ENCODE measurements at regions not wholly inside any gene's neighbourhood (a gene's known extent, or its start where the extent isn't known, plus 50 kb on each side); places are given as distances from the start of the nearest gene placed in this dataset.
"Not testable (repeated sequence)": the region's sequence is repeated elsewhere in the genome, so short reads cannot be mapped to it uniquely, and the experiment has no call there.

DNA sequence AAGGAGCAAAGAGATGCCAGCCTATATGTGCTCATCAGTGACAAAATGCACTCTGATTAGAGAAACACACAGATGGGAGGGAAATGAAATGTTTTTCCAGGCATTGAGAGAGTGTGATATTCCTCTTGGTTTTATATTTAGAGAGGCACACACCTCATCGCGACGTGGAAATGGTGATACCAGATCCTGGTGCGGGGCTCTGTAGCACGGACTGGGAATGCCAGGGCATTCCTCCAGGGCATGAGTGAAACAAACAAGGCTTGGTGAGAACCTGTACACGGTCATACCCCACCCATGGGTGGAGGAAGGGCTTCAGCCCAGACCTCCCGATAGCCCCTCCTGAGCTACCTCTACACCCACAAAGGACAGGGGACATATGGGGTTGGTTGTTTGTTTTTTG is 280.2 kb downstream of the C16orf95 start:
- no peak overlapping the region for H3K27ac ChIP-seq
- intact Hi-C loops (cut with DNase I): no loop called here
- TF ChIP-seq, protein P1, sequence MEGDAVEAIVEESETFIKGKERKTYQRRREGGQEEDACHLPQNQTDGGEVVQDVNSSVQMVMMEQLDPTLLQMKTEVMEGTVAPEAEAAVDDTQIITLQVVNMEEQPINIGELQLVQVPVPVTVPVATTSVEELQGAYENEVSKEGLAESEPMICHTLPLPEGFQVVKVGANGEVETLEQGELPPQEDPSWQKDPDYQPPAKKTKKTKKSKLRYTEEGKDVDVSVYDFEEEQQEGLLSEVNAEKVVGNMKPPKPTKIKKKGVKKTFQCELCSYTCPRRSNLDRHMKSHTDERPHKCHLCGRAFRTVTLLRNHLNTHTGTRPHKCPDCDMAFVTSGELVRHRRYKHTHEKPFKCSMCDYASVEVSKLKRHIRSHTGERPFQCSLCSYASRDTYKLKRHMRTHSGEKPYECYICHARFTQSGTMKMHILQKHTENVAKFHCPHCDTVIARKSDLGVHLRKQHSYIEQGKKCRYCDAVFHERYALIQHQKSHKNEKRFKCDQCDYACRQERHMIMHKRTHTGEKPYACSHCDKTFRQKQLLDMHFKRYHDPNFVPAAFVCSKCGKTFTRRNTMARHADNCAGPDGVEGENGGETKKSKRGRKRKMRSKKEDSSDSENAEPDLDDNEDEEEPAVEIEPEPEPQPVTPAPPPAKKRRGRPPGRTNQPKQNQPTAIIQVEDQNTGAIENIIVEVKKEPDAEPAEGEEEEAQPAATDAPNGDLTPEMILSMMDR (IDR thresholded peaks at IDR 0.05): no peak
- H3K27me3 ChIP-seq (ENCODE audit: insufficient read depth in 3 of 3, low read length in 2 of 3): peaks cover 0 to 9% (median 2%) of the 10 kb centered on the region in 3 donors
- WGBS, 3 donors: 53 to 75% (median 61%) methylated on average over 7 of the region's 7 CpGs
- no peaks in the 10 kb centered on the region for H3K36me3 ChIP-seq (ENCODE audit: insufficient read depth in 1 of 2, low read depth in 1 of 2)
- ATAC-seq: no peak
- H3K4me3 ChIP-seq: no peak overlapping the region
- no peak for DNase-seq
- H3K9me3 ChIP-seq: no peaks in the 10 kb centered on the region
- H3K4me1 ChIP-seq: peaks cover 8% of the 10 kb centered on the region

DNA sequence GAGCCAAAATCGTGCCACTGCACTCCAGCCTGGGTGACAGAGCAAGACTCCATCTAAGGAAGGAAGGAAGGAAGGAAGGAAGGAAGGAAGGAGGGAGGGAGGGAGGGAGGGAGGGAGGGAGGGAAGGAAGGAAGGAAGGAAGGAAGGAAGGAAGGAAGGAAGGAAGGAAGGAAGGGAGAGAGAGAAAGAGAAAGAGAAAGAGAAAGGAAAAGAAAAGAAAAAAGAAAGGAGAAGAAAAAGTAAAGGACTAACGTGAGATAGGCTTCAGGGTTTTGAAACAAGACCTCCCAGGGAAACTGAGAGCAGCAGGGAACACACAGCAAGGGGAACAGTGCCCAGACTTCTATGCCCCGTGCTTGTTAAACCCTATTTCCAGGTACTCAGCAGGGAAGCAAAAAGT is 278.7 kb downstream of the C16orf95 start:
- H3K36me3 ChIP-seq (ENCODE audit: insufficient read depth in 1 of 2, low read depth in 1 of 2); intact Hi-C loops (cut with DNase I); ATAC-seq; H3K27ac ChIP-seq; H3K4me3 ChIP-seq; H3K9me3 ChIP-seq; H3K4me1 ChIP-seq; DNase-seq: not testable (repeated sequence)
- WGBS, 3 donors: 56 to 65% (median 62%) methylated on average over 3 of the region's 3 CpGs
- H3K27me3 ChIP-seq (ENCODE audit: insufficient read depth in 3 of 3, low read length in 2 of 3): peaks cover 0 to 15% (median 0%) of the 10 kb centered on the region in 3 donors

DNA sequence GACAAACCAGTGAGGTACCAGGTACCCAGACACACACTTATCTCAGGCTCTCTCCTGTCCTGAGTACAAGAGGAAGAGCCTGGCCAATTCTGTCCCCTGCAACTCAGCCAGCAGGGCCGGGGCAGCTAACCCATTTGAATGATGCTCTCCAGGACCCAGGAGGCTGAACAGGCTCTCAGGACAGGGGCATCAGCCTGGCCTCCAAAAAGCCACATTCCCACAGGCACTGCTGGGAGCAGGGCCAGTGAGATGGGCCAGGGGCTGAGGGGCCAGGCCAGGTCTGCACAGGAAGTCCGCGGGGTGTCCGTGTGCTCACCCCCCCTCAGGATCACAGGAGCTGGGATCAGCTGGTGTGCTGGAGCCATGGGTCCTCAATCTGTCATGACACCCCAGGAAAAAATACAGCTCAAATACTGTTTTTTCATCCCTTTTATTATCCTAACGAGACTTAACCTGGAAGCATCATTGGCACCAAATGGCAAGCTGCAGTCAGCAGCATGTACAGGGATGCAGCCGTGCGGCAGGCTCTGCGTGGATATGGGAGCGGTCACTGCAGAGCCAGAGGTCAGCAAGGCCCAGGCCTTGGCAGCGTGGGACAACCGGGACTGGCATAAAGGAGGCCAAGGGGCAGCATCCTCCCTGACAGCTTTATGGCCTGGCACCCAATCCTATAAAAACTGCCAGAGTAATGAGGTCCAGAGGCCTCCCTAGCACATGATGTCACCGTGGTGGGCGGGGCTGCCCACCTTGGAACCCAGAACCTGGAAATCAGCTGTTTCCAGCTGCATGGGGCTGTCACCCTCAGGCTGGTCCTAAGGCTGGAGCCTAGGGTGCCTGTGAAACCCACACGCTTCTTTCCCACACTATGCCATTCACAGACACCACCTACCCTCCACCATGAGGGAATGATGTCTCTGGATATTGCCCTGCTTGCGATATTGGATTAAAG is 276.7 kb downstream of the C16orf95 start:
- no peaks in the 10 kb centered on the region for H3K4me1 ChIP-seq
- no peaks in the 10 kb centered on the region for H3K36me3 ChIP-seq (ENCODE audit: insufficient read depth in 1 of 2, low read depth in 1 of 2)
- DNase-seq (no peak), ATAC-seq (no peak)
- intact Hi-C loops (cut with DNase I): no loop called here
- TF ChIP-seq, protein P1 (IDR thresholded peaks at IDR 0.05): no peak
- 64 to 69% (median 67%) methylated on average over 15 of the region's 15 CpGs for WGBS, 3 donors
- H3K4me3 ChIP-seq: no peak overlapping the region
- peaks cover 0 to 28% (median 1%) of the 10 kb centered on the region in 3 donors for H3K27me3 ChIP-seq (ENCODE audit: insufficient read depth in 3 of 3, low read length in 2 of 3)
- no peak overlapping the region for H3K27ac ChIP-seq
- H3K9me3 ChIP-seq: no peaks in the 10 kb centered on the region

DNA sequence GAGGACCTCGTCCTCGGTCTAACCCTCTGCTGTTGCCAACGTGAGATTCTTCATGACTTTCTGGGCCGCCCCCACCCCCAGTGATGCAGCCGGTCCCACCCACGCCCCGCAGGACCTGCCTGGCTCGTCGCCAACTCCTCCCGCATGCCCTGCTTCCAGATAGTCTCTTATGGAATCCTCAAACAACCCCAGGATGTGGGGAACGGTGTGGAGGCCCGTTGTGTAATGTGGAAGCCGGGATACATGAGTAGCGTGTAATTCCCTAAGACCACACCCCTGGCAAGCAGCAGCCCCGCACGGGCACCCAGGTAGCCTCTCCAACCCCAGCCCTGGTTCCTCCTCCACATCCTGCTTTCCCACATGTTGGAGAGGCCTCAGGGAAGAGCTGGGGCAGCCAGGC is 275.9 kb downstream of the C16orf95 start:
- no peak overlapping the region for H3K4me3 ChIP-seq
- H3K27ac ChIP-seq: no peak overlapping the region
- TF ChIP-seq, protein P1 (IDR thresholded peaks at IDR 0.05): no peak
- intact Hi-C loops (cut with DNase I): no loop called here
- DNase-seq (no peak), ATAC-seq (no peak)
- H3K27me3 ChIP-seq (ENCODE audit: insufficient read depth in 3 of 3, low read length in 2 of 3): peaks cover 0 to 37% (median 2%) of the 10 kb centered on the region in 3 donors
- WGBS, 3 donors: 50 to 62% (median 52%) methylated on average over 16 of the region's 16 CpGs
- no peaks in the 10 kb centered on the region for H3K4me1 ChIP-seq
- no peaks in the 10 kb centered on the region for H3K36me3 ChIP-seq (ENCODE audit: insufficient read depth in 1 of 2, low read depth in 1 of 2)
- no peaks in the 10 kb centered on the region for H3K9me3 ChIP-seq

DNA sequence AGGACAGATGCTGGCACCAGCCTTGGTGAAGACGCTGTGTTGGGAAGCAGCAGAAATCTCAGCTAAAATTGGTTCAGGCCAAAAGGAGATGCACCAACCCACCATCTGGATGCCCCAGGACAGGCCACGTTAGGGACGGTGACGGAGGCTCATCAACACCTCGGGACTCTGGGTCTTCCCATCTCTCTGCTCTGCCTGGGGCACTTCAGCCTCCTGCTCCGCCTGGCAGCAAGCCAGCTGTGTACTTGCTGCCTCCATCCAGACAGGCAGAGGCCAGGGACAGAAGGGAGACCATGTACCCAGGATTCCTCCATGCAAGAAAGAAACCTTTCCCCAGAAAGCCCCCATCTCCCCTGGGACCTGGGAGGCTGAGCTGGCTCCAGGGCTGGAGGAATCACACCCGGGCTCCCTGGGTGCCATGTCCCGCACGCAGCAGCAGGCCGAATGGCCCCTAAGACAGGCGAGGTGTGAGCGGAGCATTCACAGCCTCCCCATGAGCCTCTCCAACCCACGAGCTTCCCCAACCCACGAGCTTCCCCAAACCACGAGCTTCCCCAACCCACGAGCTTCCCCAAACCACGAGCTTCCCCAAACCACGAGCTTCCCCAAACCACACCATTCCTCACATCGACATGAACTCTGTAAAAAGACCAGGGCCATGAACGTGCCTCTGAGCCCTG is 274.5 kb downstream of the C16orf95 start:
- DNase-seq: no peak
- Histone ChIP-seq H3K4me1 (no peaks in the 10 kb centered on the region), H3K4me3 (no peak overlapping the region), H3K27ac (no peak overlapping the region), H3K36me3 (ENCODE audit: insufficient read depth in 1 of 2, low read depth in 1 of 2) (no peaks in the 10 kb centered on the region), H3K27me3 (ENCODE audit: insufficient read depth in 3 of 3, low read length in 2 of 3) (peaks cover 0 to 50% (median 9%) of the 10 kb centered on the region in 3 donors), H3K9me3 (no peaks in the 10 kb centered on the region)
- whole genome bisulfite sequencing, 3 donors: 57 to 68% (median 67%) methylated on average over 20 of the region's 20 CpGs
- no peak for ATAC-seq
- intact Hi-C loops (cut with DNase I): no loop called here
- TF ChIP-seq, protein P1 (IDR thresholded peaks at IDR 0.05): no peak

All from psoas muscle (tissue), 7 donors.